ENCODE measurements at regions not wholly inside any gene's neighbourhood (a gene's known extent, or its start where the extent isn't known, plus 50 kb on each side); places are given as distances from the start of the nearest gene placed in this dataset.
"Not testable (repeated sequence)": the region's sequence is repeated elsewhere in the genome, so short reads cannot be mapped to it uniquely, and the experiment has no call there.

DNA sequence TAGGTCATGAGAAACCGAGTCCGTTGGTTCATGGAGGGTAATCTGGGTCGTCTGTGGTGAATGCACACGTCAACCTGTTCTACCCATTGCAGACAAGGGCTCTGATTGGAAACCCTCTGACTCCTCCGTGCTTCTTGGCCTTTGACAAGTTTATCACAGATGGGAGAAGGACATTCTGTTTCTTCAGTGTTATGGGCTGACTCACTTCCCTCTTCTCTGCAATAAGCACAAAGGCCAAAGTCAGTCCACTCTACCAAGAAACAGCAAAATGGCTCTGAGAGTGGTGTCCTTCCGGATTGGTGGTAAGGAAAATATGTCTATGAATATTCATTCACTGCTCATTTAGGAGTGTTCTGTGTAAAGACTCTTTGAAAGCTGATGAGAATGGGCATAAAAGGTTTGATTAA is 89.3 kb downstream of the FEM1C start:
- H3K4me1 ChIP-seq (replicated peaks in 1 of 2) = peaks cover 0 to 4% of the 10 kb centered on the region in 2 donors
- WGBS, 10 experiments = 38 to 90% (median 73%) methylated on average over 2 to 6 of the region's 6 CpGs; no CpG with 5 or more reads in 3 of the 10 experiments
- in situ Hi-C loops (cut with MboI; ENCODE audit: low pct_unique_long_range_greater_than_20kb in 2 of 9, low sequenced_read_pairs in 9 of 9, unreplicated experiment in 9 of 9) = no loop called here
- ATAC-seq (replicated peaks in 6 of 8) = peak in 4 of 8 experiments; percentile 29 to 63 (median 56)
- no peak overlapping the region for H3K27ac ChIP-seq
- H3K4me3 ChIP-seq = no peak overlapping the region

DNA sequence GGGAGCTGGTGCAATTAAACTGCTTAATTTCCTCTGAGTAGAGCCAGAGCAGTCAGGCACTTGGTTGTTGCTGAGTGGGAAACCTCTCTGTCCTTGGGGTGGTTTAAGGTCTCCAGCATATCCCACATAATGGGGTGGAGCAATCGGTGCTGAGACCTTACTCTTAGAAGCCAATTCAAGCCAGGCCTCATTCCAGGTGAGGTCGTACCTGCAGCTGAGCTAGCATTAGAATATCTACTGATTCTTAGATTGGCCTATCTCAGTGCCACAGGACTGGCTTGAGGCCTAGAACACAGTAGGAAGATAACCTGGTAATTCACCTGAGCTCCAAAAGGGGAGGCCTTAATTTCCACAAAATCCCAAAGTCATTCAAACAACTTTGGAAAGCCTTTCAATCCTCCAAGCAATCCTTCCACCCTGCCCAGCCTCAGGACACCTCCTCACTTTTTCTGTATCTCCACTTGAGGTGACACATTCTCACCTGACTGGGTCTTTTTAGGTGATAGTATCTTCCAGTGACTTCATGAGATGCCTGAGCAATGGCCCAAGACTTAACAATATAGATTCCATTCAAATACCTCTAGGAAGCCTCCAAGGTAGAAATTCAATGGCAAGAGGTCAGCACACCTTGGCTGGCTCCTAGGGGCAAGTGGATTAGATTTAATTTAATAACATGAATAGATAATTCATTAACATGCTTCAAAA is 91.0 kb downstream of the FEM1C start:
- ATAC-seq (replicated peaks in 6 of 8) = no peak
- Histone ChIP-seq H3K4me1 (replicated peaks in 1 of 2) (peaks cover 0 to 4% of the 10 kb centered on the region in 2 donors), H3K27ac (no peak overlapping the region), H3K4me3 (no peak overlapping the region)
- WGBS, 10 experiments = 80 to 100% (median 100%) methylated on average over 1 to 2 of the region's 2 CpGs; no CpG with 5 or more reads in 2 of the 10 experiments
- in situ Hi-C loops (cut with MboI; ENCODE audit: low pct_unique_long_range_greater_than_20kb in 2 of 9, low sequenced_read_pairs in 9 of 9, unreplicated experiment in 9 of 9) = no loop called here

DNA sequence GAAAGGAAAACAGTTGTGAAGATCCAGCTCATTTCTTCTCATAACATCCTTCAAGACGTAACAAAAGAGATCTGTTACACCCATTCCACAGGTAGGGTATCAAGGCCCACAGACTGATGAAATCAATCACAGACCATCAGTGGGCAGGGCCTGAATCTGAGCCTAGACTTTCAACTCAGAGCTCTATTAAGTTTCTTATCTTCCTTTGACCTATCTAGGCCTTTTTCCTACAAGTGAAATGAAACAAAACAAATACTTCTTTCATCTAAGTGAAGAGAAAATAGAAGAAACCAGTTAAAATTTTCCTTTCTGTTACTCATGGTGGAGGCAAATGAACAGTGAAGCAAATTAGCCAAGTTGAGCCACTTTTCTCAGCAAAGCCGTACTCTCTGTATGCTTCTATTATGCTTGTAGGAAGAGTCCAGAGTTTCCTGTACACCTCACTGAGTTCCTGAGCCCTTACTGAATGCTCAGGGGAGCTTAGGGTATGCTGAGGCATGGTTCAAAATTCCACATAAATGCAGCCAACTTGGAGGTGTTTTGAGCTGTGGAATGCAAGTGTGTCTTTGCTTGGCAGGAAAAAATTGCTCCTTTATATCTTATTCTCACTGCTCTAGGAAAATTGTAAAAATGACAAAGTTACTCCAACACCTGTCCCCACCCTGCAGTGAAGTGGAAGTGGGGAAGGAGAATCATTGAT is 91.9 kb downstream of the FEM1C start:
- in situ Hi-C loops (cut with MboI; ENCODE audit: low pct_unique_long_range_greater_than_20kb in 2 of 9, low sequenced_read_pairs in 9 of 9, unreplicated experiment in 9 of 9) = no loop called here

DNA sequence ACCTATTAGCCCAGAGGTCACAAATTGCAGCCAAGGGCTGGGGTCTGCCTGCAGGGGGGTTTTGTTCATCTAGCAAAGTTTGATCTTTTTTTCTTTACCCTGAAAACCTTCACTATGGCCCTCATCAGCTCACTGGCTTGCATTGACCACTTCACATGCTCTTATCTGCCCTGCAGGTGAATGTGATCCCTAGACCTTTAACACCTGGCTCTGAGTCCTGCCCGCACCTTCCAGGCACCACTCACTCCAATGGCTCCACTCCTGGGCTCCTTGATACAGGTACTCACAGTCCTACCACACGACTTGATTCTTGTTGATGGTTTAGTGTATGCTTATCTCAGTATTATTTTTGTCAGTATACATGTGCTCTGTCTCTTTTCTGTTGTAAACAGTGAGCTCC is 92.5 kb downstream of the FEM1C start:
- Histone ChIP-seq H3K4me1 (replicated peaks in 1 of 2) (peaks cover 0 to 4% of the 10 kb centered on the region in 2 donors), H3K27ac (no peak overlapping the region), H3K4me3 (no peak overlapping the region)
- no peak for ATAC-seq (replicated peaks in 6 of 8)
- in situ Hi-C loops (cut with MboI; ENCODE audit: low pct_unique_long_range_greater_than_20kb in 2 of 9, low sequenced_read_pairs in 9 of 9, unreplicated experiment in 9 of 9) = no loop called here
- WGBS, 10 experiments = 57 to 100% (median 89%) methylated on average over 1 to 2 of the region's 2 CpGs; no CpG with 5 or more reads in 6 of the 10 experiments

More for the DNA sequence above, 91.9 kb downstream of the FEM1C start:
- H3K27ac ChIP-seq = no peak overlapping the region
- ATAC-seq (replicated peaks in 6 of 8) = no peak
- H3K4me1 ChIP-seq (replicated peaks in 1 of 2) = peaks cover 0 to 4% of the 10 kb centered on the region in 2 donors
- WGBS, 10 experiments = 67 to 100% (median 88%) methylated on average over 1 to 2 of the region's 2 CpGs; no CpG with 5 or more reads in 3 of the 10 experiments
- no peak overlapping the region for H3K4me3 ChIP-seq

DNA sequence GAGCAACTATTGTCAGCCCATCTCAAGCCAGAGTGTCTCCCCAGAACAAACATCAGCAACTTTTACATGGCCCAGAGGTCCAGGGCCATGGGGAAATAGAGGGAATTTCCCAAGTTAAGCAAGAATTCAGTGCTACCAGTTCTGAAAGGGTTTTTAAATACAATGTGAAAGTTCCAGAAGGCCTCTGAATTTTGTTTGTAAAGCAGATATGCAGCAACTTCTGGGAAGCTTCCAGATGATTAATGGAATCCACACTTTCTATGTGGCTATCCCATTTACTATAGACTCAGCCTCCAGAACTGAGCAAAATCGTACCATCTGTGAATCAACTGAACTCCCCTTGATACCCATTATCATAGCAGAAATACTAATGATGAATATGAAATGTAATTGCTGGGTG is 93.8 kb downstream of the FEM1C start:
- no peak overlapping the region for H3K4me3 ChIP-seq
- no peak overlapping the region for H3K27ac ChIP-seq
- in situ Hi-C loops (cut with MboI; ENCODE audit: low pct_unique_long_range_greater_than_20kb in 2 of 9, low sequenced_read_pairs in 9 of 9, unreplicated experiment in 9 of 9) = no loop called here
- 0 to 100% (median 86%) methylated on average over 1 of the region's 1 CpG; no CpG with 5 or more reads in 5 of the 10 experiments for WGBS, 10 experiments
- peaks cover 0 to 4% of the 10 kb centered on the region in 2 donors for H3K4me1 ChIP-seq (replicated peaks in 1 of 2)
- peak in 4 of 8 experiments; percentile 16 to 95 (median 88) for ATAC-seq (replicated peaks in 6 of 8)

DNA sequence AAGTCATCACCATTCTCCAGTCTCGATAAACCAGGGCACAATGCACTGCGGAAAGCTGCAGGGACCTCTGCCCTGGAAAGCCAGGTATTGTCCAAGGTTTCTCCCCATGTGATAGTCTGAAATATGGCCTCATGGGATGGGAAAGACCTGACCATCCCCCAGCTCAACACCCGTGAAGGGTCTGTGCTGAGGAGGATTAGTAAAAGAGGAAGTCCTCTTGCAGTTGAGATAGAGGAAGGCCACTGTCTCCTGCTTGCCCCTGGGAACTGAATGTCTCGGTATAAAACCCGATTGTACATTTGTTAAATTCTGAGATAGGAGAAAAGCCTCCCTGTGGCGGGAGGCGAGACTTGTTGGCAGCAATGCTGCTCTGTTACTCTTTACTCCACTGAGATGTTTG is 95.9 kb downstream of the FEM1C start:
- ATAC-seq (replicated peaks in 6 of 8); H3K4me3 ChIP-seq; H3K27ac ChIP-seq; in situ Hi-C loops (cut with MboI; ENCODE audit: low pct_unique_long_range_greater_than_20kb in 2 of 9, low sequenced_read_pairs in 9 of 9, unreplicated experiment in 9 of 9); H3K4me1 ChIP-seq (replicated peaks in 1 of 2): not testable (repeated sequence)
- WGBS, 10 experiments = 90 to 100% (median 100%) methylated on average over 1 to 2 of the region's 7 CpGs; no CpG with 5 or more reads in 7 of the 10 experiments

DNA sequence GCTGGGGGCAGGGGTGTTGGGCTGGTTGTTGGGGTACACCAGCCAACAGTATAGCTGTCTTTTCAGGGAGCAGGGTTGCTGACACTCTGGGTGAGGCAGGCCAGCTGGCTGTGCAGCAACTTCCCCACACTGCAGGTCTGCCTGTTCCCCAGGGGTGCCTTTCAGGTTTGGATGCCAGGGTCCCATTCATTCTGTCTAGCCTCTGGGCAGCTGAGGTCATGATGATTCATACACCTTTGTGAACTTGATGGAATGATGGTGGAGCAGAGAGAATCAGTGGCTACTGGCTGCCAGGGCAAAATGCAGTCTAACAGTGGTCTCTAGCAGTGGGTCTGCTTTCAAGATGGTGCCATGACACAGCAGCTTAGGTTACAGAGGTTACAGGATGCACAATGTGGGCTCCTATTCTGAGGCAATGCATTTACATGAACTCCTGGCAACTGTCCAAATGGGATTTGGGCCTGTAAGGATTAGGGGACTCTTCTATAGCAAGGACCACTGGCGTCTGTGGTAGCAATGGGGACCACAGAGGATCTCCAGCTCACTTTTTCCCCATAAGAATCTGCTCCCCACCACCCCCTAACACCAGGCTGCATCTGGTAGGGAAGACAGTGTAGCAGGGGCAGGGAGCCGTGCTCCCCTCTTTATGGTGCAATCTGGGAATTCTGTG is 103.7 kb downstream of the FEM1C start:
- WGBS, 10 experiments = 60 to 100% (median 93%) methylated on average over 1 of the region's 2 CpGs; no CpG with 5 or more reads in 6 of the 10 experiments
- Histone ChIP-seq H3K4me3 (no peak overlapping the region), H3K27ac (no peak overlapping the region), H3K4me1 (replicated peaks in 1 of 2) (no peaks in the 10 kb centered on the region)
- ATAC-seq (replicated peaks in 6 of 8) = no peak
- in situ Hi-C loops (cut with MboI; ENCODE audit: low pct_unique_long_range_greater_than_20kb in 2 of 9, low sequenced_read_pairs in 9 of 9, unreplicated experiment in 9 of 9) = no loop called here

DNA sequence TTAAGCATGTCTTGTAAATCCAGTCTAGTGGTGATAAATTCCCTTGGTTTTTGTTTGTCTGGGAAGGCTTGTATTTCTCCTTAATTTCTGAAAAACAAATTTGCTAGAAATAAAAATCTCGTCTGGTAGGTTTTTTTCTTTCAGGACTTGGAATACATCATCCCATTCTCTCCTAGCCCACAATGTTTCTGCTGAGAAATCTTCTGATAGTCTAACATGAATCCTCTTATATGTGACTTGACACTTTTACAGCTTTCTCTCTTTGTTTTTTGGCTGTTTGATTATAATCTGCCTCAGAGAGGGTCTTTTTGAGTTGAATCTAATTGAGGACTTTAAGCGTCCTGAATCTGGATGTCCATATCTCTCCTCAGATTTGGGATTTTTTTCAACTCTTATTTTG is 104.9 kb downstream of the FEM1C start:
- in situ Hi-C loops (cut with MboI; ENCODE audit: low pct_unique_long_range_greater_than_20kb in 2 of 9, low sequenced_read_pairs in 9 of 9, unreplicated experiment in 9 of 9) = no loop called here
- no peak for ATAC-seq (replicated peaks in 6 of 8)
- WGBS, 10 experiments = 66 to 92% (median 82%) methylated on average over 1 to 2 of the region's 2 CpGs; no CpG with 5 or more reads in 2 of the 10 experiments
- Histone ChIP-seq H3K4me1 (replicated peaks in 1 of 2) (no peaks in the 10 kb centered on the region), H3K4me3 (no peak overlapping the region), H3K27ac (no peak overlapping the region)

DNA sequence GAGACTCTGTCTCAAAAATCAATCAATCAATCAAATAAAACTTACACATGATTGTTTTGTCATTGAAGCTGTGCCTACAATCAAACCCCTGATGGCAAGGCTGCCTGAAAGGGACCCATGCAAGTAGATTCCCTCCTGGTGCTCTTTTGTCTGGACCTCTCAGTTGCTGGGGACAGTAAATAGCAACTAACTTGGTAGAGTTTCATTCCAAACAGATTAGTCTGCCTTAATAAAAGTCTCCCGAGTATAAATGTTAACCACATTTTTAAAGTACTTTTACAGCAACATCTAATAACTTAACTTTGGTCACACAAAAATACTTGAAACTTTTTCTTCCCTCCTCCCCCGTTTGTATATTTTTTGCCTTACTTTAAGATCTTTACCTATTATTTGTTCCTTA is 105.5 kb downstream of the FEM1C start:
- Histone ChIP-seq H3K4me3 (no peak overlapping the region), H3K4me1 (replicated peaks in 1 of 2) (no peaks in the 10 kb centered on the region), H3K27ac (no peak overlapping the region)
- 30 to 97% (median 78%) methylated on average over 1 to 2 of the region's 2 CpGs for WGBS, 10 experiments
- ATAC-seq (replicated peaks in 6 of 8) = no peak
- in situ Hi-C loops (cut with MboI; ENCODE audit: low pct_unique_long_range_greater_than_20kb in 2 of 9, low sequenced_read_pairs in 9 of 9, unreplicated experiment in 9 of 9) = no loop called here

DNA sequence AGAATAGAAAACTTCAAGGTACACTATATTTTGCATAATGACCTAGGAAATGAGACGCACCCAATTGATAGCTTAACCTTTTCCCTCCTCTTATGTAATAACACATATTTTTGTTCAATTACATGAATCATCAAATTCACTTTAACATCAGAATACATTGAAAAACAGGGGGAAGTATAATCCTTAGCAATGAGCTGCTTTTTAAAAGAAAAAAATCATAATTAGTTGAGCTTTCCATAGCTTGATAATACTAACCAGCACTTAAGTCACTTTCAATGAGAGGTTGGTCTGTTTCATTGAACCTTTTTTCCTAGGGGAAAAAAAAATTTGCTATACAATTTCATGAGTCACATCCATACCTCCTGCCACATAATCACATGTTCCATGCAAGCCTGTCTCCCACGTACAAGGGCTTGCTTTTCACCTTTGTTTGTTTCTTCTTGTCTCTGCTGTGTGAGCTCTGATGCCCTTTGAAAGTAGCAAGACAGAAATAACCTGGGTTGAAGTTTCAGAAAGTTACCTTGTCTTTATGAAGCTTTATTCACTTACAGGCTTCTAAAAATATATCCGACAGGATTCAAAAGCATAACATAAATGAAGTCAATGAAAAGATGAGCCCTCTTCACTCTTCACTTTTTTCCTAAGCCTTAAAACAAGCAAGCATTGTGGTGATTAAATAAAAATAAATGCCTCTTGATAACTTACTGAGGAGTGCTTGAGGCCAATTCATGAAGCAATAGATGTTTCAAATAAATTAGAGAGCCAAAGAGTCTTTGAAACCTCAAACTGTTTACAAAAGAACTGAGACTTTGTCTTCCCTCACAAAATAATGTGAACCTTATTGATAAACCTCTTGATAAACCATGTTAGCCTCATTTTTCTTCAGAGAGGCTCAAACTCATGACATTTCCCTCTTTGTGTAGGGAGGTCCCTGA is 108.5 kb downstream of the FEM1C start:
- no peak overlapping the region for H3K4me3 ChIP-seq
- no peaks in the 10 kb centered on the region for H3K4me1 ChIP-seq (replicated peaks in 1 of 2)
- WGBS, 10 experiments = 59 to 100% (median 75%) methylated on average over 1 to 3 of the region's 3 CpGs
- H3K27ac ChIP-seq = no peak overlapping the region
- no peak for ATAC-seq (replicated peaks in 6 of 8)
- in situ Hi-C loops (cut with MboI; ENCODE audit: low pct_unique_long_range_greater_than_20kb in 2 of 9, low sequenced_read_pairs in 9 of 9, unreplicated experiment in 9 of 9) = no loop called here

DNA sequence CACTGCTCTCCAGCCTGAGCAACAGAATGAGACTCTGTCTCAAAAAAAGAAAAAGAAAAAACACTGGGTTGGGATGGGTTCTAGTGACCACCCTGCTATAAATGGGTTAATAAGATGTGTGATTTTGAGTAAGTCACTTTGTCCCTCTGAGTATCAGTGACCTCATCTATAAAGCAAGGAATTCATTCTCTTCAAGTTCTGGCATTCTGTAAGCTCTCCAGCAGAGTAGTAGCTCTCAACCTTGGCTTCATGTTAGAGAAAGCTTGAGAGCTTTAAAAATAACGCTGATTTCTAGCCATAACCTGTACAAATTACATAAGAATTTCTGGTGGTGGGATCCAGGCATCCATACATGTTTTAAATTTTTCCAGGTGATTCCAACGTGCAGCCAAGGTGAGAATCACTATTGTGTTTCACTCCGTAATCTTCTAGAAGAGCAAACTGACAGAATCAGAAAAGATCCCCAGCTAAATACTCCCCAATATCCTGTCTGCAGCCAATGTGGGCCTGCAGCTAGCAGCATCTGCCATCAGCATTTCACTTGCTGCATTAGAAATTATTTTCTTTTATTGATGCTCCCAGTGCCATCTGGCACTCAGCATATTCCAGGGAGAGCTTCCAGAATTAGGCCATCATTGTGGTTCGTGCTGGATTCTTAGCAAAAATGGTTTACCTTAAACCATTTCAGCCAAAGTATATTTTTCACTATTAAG is 109.4 kb downstream of the FEM1C start:
- Histone ChIP-seq H3K4me1 (replicated peaks in 1 of 2) (no peaks in the 10 kb centered on the region), H3K4me3 (no peak overlapping the region), H3K27ac (no peak overlapping the region)
- 34 to 100% (median 71%) methylated on average over 1 to 4 of the region's 4 CpGs for WGBS, 10 experiments
- in situ Hi-C loops (cut with MboI; ENCODE audit: low pct_unique_long_range_greater_than_20kb in 2 of 9, low sequenced_read_pairs in 9 of 9, unreplicated experiment in 9 of 9) = no loop called here
- ATAC-seq (replicated peaks in 6 of 8) = peak in 1 of 8 experiments; percentile 43

DNA sequence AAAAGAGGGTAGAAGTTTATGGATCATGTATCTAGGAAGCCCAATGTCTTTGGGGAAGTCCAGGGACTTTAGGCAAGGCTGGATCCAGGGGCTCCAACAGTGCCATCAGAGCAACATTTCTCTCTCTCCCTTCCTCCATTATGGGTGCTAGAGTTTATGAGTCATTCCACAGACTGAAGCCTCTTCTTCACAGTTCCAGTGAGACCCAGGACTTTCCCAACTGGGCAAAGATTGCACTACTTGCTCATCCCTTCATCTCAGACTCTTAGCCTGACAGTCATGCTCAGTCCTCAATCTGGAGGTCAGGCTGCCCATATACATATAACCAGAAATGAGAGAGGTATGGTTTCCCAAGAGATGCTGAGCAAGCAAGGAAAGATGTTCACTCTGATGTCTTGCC is 110.7 kb downstream of the FEM1C start:
- no peaks in the 10 kb centered on the region for H3K4me1 ChIP-seq (replicated peaks in 1 of 2)
- no peak for ATAC-seq (replicated peaks in 6 of 8)
- in situ Hi-C loops (cut with MboI; ENCODE audit: low pct_unique_long_range_greater_than_20kb in 2 of 9, low sequenced_read_pairs in 9 of 9, unreplicated experiment in 9 of 9) = no loop called here
- no peak overlapping the region for H3K27ac ChIP-seq
- H3K4me3 ChIP-seq = no peak overlapping the region
